ENCODE measurements at regions not wholly inside any gene's neighbourhood (a gene's known extent, or its start where the extent isn't known, plus 50 kb on each side); places are given as distances from the start of the nearest gene placed in this dataset.

DNA sequence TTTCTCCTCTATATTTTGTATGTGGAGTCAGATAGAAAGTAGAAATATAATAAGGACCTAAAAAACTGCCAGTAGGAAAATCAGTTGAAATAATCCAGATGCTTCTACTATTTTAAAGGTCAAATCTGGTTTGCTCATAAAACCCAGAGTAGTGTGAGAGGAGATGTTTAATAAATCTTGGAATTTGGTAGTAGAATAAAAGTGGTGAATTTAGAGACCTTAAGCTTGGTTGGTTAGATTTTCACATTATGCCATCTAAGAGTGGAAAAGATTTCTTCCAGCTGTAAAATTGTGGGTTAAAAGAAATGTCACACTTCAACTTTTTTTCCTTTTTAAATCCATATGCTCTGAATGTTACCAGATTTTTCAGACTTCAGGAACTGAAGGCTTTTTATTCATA, 266.4 kb upstream of the GOLIM4 start:
- ChIA-PET CTCF (ENCODE audit: low intra/inter-chr PET ratio, low total read pairs) (no interaction called here), POLR2A (no interaction called here)
- Histone ChIP-seq H3K9me3 (ENCODE audit: low read length) (no peaks in the 10 kb centered on the region), H3K27ac (ENCODE audit: extremely low read length, insufficient read depth, low read length) (no peak overlapping the region), H3K36me3 (replicated peaks in 1 of 2; ENCODE audit: control insufficient read depth in 1 of 2, insufficient read depth in 2 of 2, low read length in 2 of 2) (no peaks in the 10 kb centered on the region), H2AFZ (ENCODE audit: low read length) (no peak overlapping the region), H3K79me2 (ENCODE audit: insufficient read depth, low read length) (no peaks in the 10 kb centered on the region), H3K9ac (ENCODE audit: insufficient read depth, low read depth, low read length) (no peak overlapping the region), H3K4me1 (ENCODE audit: insufficient read depth, low read length) (no peaks in the 10 kb centered on the region), H4K20me1 (ENCODE audit: insufficient read depth, low read length) (no peaks in the 10 kb centered on the region), H3K4me2 (ENCODE audit: low read depth, low read length) (no peak overlapping the region), H3K4me3 (replicated peaks in 1 of 3; ENCODE audit: insufficient read depth in 1 of 3, low read depth in 2 of 3, low read length in 3 of 3) (no peak overlapping the region), H3K27me3 (ENCODE audit: control insufficient read depth in 1 of 2, insufficient read depth in 2 of 2, low read length in 2 of 2) (no peaks in the 10 kb centered on the region)
- FAIRE-seq, result no peak
- in situ Hi-C loops (cut with HindIII; ENCODE audit: extremely low pct_ligation_motif_present, low pct_unique_long_range_greater_than_20kb) (no loop called here), intact Hi-C loops (cut with micrococcal nuclease; ENCODE audit: unreplicated experiment) (no loop called here)
- no TSS peak for BruUV-seq (replicated peaks)
- ATAC-seq, result no peak
- DNase-seq (ENCODE audit: low spot score), result no peak
- TF ChIP-seq, protein P1, sequence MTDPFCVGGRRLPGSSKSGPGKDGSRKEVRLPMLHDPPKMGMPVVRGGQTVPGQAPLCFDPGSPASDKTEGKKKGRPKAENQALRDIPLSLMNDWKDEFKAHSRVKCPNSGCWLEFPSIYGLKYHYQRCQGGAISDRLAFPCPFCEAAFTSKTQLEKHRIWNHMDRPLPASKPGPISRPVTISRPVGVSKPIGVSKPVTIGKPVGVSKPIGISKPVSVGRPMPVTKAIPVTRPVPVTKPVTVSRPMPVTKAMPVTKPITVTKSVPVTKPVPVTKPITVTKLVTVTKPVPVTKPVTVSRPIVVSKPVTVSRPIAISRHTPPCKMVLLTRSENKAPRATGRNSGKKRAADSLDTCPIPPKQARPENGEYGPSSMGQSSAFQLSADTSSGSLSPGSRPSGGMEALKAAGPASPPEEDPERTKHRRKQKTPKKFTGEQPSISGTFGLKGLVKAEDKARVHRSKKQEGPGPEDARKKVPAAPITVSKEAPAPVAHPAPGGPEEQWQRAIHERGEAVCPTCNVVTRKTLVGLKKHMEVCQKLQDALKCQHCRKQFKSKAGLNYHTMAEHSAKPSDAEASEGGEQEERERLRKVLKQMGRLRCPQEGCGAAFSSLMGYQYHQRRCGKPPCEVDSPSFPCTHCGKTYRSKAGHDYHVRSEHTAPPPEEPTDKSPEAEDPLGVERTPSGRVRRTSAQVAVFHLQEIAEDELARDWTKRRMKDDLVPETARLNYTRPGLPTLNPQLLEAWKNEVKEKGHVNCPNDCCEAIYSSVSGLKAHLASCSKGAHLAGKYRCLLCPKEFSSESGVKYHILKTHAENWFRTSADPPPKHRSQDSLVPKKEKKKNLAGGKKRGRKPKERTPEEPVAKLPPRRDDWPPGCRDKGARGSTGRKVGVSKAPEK (CRISPR knock-in tag; IDR thresholded peaks at IDR 0.05; ENCODE audit: borderline replicate concordance), result no peak
- TF ChIP-seq ZSCAN22 (CRISPR knock-in tag; IDR thresholded peaks at IDR 0.05), result no peak
- no peak for TF ChIP-seq ZNF768 (CRISPR knock-in tag; IDR thresholded peaks at IDR 0.05)
- TF ChIP-seq ZNF24 (IDR thresholded peaks at IDR 0.05), result no peak
- TF ChIP-seq ZNF850 (CRISPR knock-in tag; conservative IDR thresholded peaks at IDR 0.05), result no peak
- TF ChIP-seq ZNF280B (CRISPR knock-in tag; IDR thresholded peaks at IDR 0.05; ENCODE audit: borderline replicate concordance), result no peak
- no peak for TF ChIP-seq TRIM22 (IDR thresholded peaks at IDR 0.05)
- TF ChIP-seq ZFAT (CRISPR knock-in tag; conservative IDR thresholded peaks at IDR 0.05), result no peak
- TF ChIP-seq, protein P2, sequence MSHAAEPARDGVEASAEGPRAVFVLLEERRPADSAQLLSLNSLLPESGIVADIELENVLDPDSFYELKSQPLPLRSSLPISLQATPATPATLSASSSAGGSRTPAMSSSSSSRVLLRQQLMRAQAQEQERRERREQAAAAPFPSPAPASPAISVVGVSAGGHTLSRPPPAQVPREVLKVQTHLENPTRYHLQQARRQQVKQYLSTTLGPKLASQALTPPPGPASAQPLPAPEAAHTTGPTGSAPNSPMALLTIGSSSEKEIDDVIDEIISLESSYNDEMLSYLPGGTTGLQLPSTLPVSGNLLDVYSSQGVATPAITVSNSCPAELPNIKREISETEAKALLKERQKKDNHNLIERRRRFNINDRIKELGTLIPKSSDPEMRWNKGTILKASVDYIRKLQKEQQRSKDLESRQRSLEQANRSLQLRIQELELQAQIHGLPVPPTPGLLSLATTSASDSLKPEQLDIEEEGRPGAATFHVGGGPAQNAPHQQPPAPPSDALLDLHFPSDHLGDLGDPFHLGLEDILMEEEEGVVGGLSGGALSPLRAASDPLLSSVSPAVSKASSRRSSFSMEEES (CRISPR knock-in tag; IDR thresholded peaks at IDR 0.05), result no peak
- no peak for TF ChIP-seq TCF12 (IDR thresholded peaks at IDR 0.05)
- TF ChIP-seq TCF12 (CRISPR knock-in tag; IDR thresholded peaks at IDR 0.05), result no peak
